Rectal smooth muscle tissue (tissue), 1 donor: ENCODE measurements at regions not wholly inside any gene's neighbourhood (a gene's known extent, or its start where the extent isn't known, plus 50 kb on each side); places are given as distances from the start of the nearest gene placed in this dataset.

Source experiments
- H3K27ac ChIP-seq: one replicate; pipeline ENCODE4 v1.7.0; 2013; ENCODE audit warnings: low read depth, low read length, inconsistent platforms
- H3K27me3 ChIP-seq: one replicate; pipeline ENCODE4 v1.7.0; 2013; ENCODE audit warnings: low read length; ENCODE audit not compliant: control insufficient read depth, insufficient read depth
- H3K36me3 ChIP-seq: one replicate; pipeline ENCODE4 v1.7.0; 2013; ENCODE audit warnings: low read length; ENCODE audit not compliant: control insufficient read depth, insufficient read depth
- H3K4me1 ChIP-seq: one replicate; pipeline ENCODE4 v1.7.0; 2013; ENCODE audit warnings: low read length; ENCODE audit not compliant: control insufficient read depth, insufficient read depth
- H3K4me3 ChIP-seq: one replicate; pipeline ENCODE4 v1.7.0; 2013; ENCODE audit warnings: low read length
- H3K9ac ChIP-seq: one replicate; pipeline ENCODE4 v1.7.0; 2013; ENCODE audit warnings: low read length

DNA sequence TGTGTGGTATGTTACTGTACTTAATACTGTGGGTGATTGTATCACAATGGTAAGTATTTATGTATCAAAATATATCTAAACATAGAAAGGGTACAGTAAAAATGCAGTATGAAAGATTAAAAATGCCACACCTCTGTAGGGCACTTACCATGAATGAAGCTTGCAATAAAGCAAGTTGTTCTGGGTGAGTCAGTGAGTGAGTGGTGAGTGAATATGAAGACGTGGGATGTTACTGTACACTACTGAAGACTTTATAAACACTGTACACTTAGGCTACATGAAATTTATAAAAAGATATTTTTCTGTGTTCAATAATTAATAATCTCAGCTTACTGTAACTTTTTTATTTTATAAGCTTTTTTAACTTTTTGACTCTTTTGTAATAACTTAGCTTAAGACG lies 1162.4 kb upstream of the NRXN1 start:
- no peaks in the 10 kb centered on the region for H3K36me3 ChIP-seq
- no peak overlapping the region for H3K27ac ChIP-seq
- no peak overlapping the region for H3K4me3 ChIP-seq
- no peaks in the 10 kb centered on the region for H3K27me3 ChIP-seq
- H3K9ac ChIP-seq = no peak overlapping the region
- H3K4me1 ChIP-seq = no peaks in the 10 kb centered on the region

DNA sequence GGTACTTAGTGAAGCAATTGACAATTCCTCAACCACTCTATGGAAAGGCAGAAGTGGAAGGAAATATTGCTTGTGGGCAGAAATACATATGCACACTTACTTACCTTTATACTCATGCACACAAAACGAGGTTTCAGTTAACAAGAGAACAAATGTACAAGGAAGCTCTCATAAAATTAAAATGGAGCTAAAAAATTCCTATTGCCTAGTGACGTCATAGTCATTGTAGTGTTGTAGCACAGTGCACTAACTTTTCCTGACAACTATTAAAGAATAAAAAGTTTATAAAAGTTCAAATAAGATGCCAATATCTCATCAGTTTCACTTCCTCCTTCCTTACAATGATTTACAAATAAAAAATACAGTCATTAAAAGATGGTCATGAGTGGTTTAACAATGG lies 1161.9 kb upstream of the NRXN1 start:
- no peak overlapping the region for H3K4me3 ChIP-seq
- H3K4me1 ChIP-seq = no peaks in the 10 kb centered on the region
- no peak overlapping the region for H3K27ac ChIP-seq
- no peak overlapping the region for H3K9ac ChIP-seq
- H3K27me3 ChIP-seq = no peaks in the 10 kb centered on the region
- no peaks in the 10 kb centered on the region for H3K36me3 ChIP-seq

DNA sequence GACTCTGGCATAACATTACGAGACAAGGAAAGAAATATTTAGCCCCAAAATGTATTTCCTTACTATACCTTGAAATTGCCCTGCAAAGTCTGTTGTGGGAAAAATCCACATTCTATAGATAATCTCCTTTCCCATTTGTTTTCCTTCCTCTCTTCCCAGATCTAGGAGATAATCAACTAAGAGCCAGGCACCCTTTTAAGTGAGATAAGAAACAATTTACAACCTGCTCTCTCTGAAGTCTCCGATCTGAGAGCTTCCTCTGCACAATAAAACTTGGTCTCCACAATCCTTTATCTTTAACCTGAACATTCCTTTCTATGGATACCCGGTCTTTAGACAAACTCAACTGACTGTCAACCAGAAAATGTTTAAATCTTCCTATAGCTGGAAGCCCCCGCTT lies 1160.7 kb upstream of the NRXN1 start:
- Histone ChIP-seq H3K9ac (no peak overlapping the region), H3K27ac (no peak overlapping the region), H3K4me3 (no peak overlapping the region), H3K36me3 (no peaks in the 10 kb centered on the region), H3K27me3 (no peaks in the 10 kb centered on the region), H3K4me1 (no peaks in the 10 kb centered on the region)

DNA sequence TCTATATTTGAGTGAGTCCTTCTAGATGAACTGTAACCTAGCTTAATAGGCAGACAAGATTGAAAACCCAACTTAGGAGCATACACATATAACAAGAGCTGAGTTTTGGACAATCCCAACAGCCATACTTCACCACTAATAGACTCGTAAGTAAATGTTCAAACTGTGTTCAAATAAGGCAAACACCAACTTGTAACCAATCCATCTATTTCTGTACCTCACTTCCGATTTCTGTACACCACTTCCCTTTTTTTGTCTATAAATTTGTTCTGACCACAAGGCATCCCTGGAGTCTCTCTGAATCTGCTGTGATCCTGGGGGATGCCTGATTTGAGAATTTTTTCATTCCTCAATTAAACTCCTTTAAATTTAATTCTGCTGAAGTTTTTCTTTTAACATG lies 1149.1 kb upstream of the NRXN1 start:
- no peaks in the 10 kb centered on the region for H3K4me1 ChIP-seq
- no peak overlapping the region for H3K27ac ChIP-seq
- H3K9ac ChIP-seq = no peak overlapping the region
- no peak overlapping the region for H3K4me3 ChIP-seq
- H3K27me3 ChIP-seq = no peaks in the 10 kb centered on the region
- H3K36me3 ChIP-seq = no peaks in the 10 kb centered on the region

DNA sequence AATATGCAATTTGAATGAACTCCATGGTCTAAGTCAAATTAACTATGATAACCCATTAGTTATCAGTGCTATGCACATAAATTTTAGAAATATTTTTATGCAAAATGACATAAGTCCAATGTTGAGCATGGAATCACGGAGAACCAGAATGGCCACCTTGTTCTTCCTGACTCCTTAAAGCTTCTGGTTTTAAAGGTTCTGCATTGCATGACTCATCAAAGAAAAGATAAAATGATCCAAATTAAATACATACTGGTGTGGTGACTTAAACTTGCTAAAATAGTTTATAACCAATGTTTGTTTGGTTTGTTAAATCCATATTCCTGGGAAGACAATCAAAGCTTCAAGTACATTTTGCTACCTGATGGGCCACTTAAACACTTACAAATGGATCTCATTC lies 1146.9 kb upstream of the NRXN1 start:
- no peaks in the 10 kb centered on the region for H3K27me3 ChIP-seq
- H3K4me1 ChIP-seq = no peaks in the 10 kb centered on the region
- no peaks in the 10 kb centered on the region for H3K36me3 ChIP-seq
- H3K27ac ChIP-seq = no peak overlapping the region
- H3K4me3 ChIP-seq = no peak overlapping the region
- H3K9ac ChIP-seq = no peak overlapping the region

DNA sequence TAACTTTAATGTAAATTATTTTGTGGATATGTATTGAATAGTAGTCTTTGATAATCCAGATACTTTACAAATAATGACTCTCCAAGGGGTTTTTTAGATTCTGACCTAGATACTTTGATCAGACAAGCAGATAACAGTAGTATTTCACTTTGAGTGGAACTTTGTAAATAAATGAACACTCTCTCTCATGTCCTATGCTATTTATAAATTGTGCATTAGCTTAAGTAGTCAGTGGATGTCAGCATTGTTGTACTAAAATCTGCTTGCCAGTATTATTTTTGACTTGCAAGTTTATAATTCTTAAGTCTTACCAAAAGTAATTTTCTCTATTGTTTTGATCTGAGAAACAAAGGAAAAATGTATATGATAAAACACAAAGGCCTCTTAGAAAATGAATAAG lies 1113.1 kb upstream of the NRXN1 start:
- Histone ChIP-seq H3K36me3 (no peaks in the 10 kb centered on the region), H3K4me3 (no peak overlapping the region), H3K9ac (no peak overlapping the region), H3K4me1 (no peaks in the 10 kb centered on the region), H3K27ac (no peak overlapping the region), H3K27me3 (no peaks in the 10 kb centered on the region)

DNA sequence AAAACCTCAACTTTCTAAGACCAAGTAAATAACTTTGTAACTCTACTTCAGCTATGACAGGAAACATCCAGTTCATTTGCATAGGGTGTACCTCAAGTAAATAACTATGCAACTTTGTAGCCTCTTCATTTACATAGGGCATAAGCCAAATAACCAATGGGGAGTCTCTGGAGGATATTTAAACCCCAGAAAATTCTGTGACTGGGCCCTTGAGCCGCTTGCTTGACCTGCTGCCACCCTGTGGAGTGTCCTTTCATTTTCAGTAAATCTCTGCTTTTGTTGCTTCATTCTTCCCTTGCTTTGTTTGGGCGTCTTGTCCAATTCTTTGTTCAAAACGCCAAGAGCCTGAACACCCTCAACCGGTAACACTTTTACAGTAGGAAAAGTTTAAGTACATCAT lies 1112.7 kb upstream of the NRXN1 start:
- no peaks in the 10 kb centered on the region for H3K4me1 ChIP-seq
- H3K27ac ChIP-seq = no peak overlapping the region
- no peaks in the 10 kb centered on the region for H3K27me3 ChIP-seq
- no peaks in the 10 kb centered on the region for H3K36me3 ChIP-seq
- no peak overlapping the region for H3K9ac ChIP-seq
- H3K4me3 ChIP-seq = no peak overlapping the region

DNA sequence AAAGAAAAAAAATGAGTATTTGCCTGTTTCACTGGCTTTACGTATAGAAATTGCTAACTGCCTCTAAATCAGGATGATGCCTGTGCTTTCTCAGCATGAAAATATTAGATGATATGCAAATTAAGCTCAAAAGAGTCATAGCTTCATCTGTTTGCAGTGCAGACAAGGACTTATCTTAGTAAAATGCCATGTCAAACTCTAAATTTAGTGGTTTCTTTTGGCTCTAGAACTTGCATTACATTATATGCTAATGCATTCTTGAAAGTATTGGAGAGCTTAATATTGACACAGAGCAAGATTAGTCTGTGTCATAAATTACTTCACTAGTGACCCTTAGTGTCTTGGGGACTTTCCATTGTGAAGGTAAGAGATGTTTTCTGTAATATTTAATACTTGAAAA lies 1109.1 kb upstream of the NRXN1 start:
- Histone ChIP-seq H3K4me1 (no peaks in the 10 kb centered on the region), H3K27me3 (no peaks in the 10 kb centered on the region), H3K9ac (no peak overlapping the region), H3K36me3 (no peaks in the 10 kb centered on the region), H3K27ac (no peak overlapping the region), H3K4me3 (no peak overlapping the region)

DNA sequence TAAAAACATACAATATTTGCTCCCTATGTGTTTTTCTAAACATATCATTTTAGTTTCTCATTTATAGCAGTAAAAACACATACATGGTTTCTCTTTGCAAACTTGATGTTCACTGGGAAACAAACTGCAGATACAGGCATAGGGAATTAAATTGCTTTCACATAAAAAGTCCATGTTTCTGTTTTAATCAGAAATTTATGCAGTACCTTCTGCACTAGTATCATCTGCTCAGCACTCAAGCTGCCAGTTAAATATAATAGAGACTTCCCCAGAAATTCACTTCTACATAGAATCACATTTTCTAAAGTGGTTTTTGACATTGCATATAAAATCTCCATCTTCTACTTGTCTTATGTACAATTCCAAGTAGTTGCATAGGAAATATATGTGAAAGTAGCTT lies 1107.3 kb upstream of the NRXN1 start:
- Histone ChIP-seq H3K4me1 (no peaks in the 10 kb centered on the region), H3K36me3 (no peaks in the 10 kb centered on the region), H3K9ac (no peak overlapping the region), H3K4me3 (no peak overlapping the region), H3K27me3 (no peaks in the 10 kb centered on the region), H3K27ac (no peak overlapping the region)

DNA sequence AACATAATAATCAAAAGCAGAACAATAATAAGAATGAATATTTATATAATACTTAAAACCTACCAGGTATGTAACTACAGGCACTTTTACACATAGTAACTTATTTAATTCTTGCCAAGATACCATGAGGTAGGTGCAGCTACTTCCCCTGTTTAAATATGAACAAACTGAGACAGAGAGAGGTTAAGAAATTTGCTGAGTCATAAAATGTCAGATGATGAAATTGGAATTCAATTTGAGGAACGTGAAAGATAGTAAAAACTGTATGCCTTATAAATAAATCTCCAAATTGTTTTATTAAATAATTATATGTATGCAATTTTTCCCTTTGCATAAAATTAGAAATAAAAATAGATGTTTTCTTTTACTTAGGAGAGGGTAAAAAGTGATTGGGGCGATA lies 1103.3 kb upstream of the NRXN1 start:
- no peaks in the 10 kb centered on the region for H3K36me3 ChIP-seq

DNA sequence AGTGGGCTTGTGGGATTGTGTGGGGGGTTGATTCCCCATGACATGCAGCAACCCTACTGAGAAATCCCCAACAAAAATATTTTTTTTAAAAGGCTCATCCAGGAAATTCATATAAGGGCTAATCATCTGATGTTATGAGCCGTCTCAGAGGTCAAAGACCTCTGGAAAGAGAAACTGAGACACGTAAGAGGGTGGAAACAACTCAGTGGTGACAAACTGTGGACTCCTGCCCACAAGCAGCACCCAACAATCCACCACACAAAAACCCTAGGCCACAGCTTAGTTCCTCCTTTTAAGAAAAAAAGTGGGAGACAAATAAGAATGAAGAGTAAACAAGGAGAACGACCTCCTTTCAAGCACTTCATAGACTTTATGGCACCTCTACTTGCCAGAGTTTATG lies 1096.1 kb upstream of the NRXN1 start:
- no peak overlapping the region for H3K4me3 ChIP-seq
- H3K27me3 ChIP-seq = no peaks in the 10 kb centered on the region
- H3K4me1 ChIP-seq = no peaks in the 10 kb centered on the region
- no peak overlapping the region for H3K9ac ChIP-seq
- H3K27ac ChIP-seq = no peak overlapping the region
- H3K36me3 ChIP-seq = no peaks in the 10 kb centered on the region

More for the DNA sequence above, 1103.3 kb upstream of the NRXN1 start:
- Histone ChIP-seq H3K4me1 (no peaks in the 10 kb centered on the region), H3K27me3 (no peaks in the 10 kb centered on the region), H3K4me3 (no peak overlapping the region), H3K9ac (no peak overlapping the region), H3K27ac (no peak overlapping the region)

DNA sequence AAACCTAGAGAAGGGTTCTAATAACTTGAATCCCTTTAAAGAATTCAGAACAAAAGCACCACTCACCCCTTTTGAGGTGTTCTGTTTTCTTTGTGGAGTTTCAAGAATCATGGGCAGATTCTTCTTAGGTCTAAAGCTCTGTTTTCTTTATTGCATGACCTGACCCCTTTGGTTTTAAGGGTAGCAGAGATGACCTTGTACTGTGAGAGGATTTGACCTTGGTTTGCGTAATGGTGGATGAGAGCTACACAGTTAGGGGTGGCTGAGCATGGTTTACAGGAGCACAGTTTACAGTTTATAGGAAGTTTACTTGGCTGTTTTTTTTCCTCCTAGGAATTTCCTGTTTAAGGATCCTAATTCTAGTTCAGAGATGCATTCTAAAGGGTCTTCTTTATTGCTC lies 1095.6 kb upstream of the NRXN1 start:
- Histone ChIP-seq H3K4me1 (no peaks in the 10 kb centered on the region), H3K36me3 (no peaks in the 10 kb centered on the region), H3K4me3 (no peak overlapping the region), H3K9ac (no peak overlapping the region), H3K27me3 (no peaks in the 10 kb centered on the region), H3K27ac (no peak overlapping the region)

DNA sequence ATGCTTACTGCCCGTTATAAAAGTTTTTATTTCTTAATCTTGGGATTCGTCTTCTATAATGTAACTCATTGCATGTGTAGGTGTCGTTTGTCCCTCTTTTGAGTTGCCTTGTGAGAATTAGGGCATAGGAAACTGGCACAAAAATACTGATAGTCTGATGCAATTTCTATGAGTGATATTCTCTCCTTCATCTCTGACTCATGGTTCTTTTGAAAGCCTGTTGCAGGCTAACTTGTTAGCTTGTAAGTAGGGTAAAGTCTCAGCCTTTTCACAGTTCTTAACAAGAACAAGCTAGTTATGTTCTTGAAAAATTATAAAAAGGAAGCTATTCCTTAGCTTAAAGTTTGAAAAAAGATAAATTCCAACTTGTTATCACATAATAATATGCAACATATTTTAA lies 1085.4 kb upstream of the NRXN1 start:
- no peaks in the 10 kb centered on the region for H3K36me3 ChIP-seq
- H3K27ac ChIP-seq = no peak overlapping the region
- H3K4me3 ChIP-seq = no peak overlapping the region
- H3K27me3 ChIP-seq = no peaks in the 10 kb centered on the region
- no peaks in the 10 kb centered on the region for H3K4me1 ChIP-seq
- H3K9ac ChIP-seq = no peak overlapping the region

DNA sequence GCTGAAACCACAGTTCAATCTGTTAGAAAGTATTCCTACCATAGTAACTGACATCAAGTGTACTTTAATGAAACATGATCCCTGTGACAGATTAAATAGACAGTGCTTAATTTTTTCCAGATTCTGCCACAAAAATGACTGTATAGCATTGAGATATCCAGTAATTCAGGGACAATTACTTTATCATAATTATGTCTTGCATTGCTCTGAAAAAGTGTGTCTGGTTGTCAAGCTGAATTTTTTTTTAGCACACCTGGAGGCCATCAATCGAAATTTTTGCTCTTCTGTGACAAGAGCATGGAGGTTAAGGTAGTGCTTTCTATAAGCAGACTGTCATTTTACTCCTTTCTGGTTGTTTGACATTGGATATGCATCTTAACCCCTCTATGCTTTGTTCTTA lies 1083.8 kb upstream of the NRXN1 start:
- Histone ChIP-seq H3K9ac (no peak overlapping the region), H3K36me3 (no peaks in the 10 kb centered on the region), H3K4me3 (no peak overlapping the region), H3K27me3 (no peaks in the 10 kb centered on the region), H3K27ac (no peak overlapping the region), H3K4me1 (no peaks in the 10 kb centered on the region)
